Endothelial cell of umbilical vein (primary cell): ENCODE measurements at regions not wholly inside any gene's neighbourhood (a gene's known extent, or its start where the extent isn't known, plus 50 kb on each side); places are given as distances from the start of the nearest gene placed in this dataset.

Source experiments
- BruUV-seq: library from RNA; stranded (reverse); fragments of 400-500 nt; replicated peaks from 2 replicates; lab custom pipeline; 2021; lab: Mats Ljungman, UMichigan
- CTCF ChIA-PET: fragments of 300-600, 350-600 bp; sonication (Branson Sonifier 250); formaldehyde crosslinking; loops from one replicate; lab custom pipeline; 2021; ENCODE audit warnings: antibody characterized with exemption, inconsistent platforms; lab: Charles Lee
- POLR2A ChIA-PET: fragments of 300-600, 350-600 bp; sonication (Branson Sonifier 250); formaldehyde crosslinking; loops from one replicate; lab custom pipeline; 2021; ENCODE audit warnings: antibody characterized with exemption, inconsistent platforms; lab: Charles Lee
- DNase-seq: peaks from one replicate; pipeline ENCODE4 v3.0.0-alpha.2; 2011; ENCODE audit warnings: low read depth, low spot score
- FAIRE-seq: peaks from 2 replicates; lab custom pipeline; 2011; peaks lifted over from hg19 to GRCh38; lab: Jason Lieb, UNC
- H2AFZ ChIP-seq: 2 replicates; pipeline ENCODE4 v1.6.0; 2012; ENCODE audit warnings: low read depth, low read length, control low read depth, inconsistent platforms
- H3K27ac ChIP-seq: 2 replicates; pipeline ENCODE4 v1.5.1; 2011; ENCODE audit warnings: low read depth, mild to moderate bottlenecking, control low read depth, low read length, moderate library complexity; ENCODE audit not compliant: insufficient read depth
- H3K27me3 ChIP-seq, 2 experiments: 2 replicates each; pipeline versions ENCODE4 v1.6.0 to v1.6.1; 2011; ENCODE audit warnings: low read length in 2 of 2, mixed read lengths in 1 of 2; ENCODE audit not compliant: control insufficient read depth in 2 of 2, insufficient read depth in 2 of 2
- H3K36me3 ChIP-seq, 2 experiments: 2 replicates in 1 of 2; 3 replicates in 1 of 2; pipeline ENCODE4 v1.5.1; 2011; ENCODE audit warnings: low read length in 2 of 2, mild to moderate bottlenecking in 1 of 2, moderate library complexity in 1 of 2; ENCODE audit not compliant: control insufficient read depth in 2 of 2, insufficient read depth in 2 of 2; ENCODE audit errors: extremely low read depth in 1 of 2
- H3K4me1 ChIP-seq: 3 replicates; pipeline ENCODE4 v1.5.1; 2011; ENCODE audit warnings: mild to moderate bottlenecking, low read length; ENCODE audit not compliant: control insufficient read depth, insufficient read depth; ENCODE audit errors: extremely low read depth
- H3K4me2 ChIP-seq: 2 replicates; pipeline ENCODE4 v1.6.1; 2011; ENCODE audit warnings: low read length, control low read depth, mixed read lengths; ENCODE audit not compliant: insufficient read depth
- H3K4me3 ChIP-seq, 3 experiments: fragments of 200-600 bp in 1 of 3; sonication (generic), shearing (Covaris generic) in 1 of 3; replicated peaks in 1 of 3; 2 replicates each; pipeline ENCODE4 v1.5.1; 2011 to 2016; ENCODE audit warnings: control low read depth in 3 of 3, low read length in 3 of 3, mild to moderate bottlenecking in 2 of 3, inconsistent platforms in 1 of 3, low read depth in 1 of 3, moderate library complexity in 1 of 3; ENCODE audit not compliant: insufficient read depth in 1 of 3
- H3K79me2 ChIP-seq: 2 replicates; pipeline ENCODE4 v1.6.0; 2012; ENCODE audit warnings: low read length, inconsistent platforms; ENCODE audit not compliant: control insufficient read depth, insufficient read depth
- H3K9ac ChIP-seq: replicated peaks from 2 replicates; pipeline ENCODE3; 2011; ENCODE audit warnings: low read length, control low read depth; ENCODE audit not compliant: insufficient read depth; ENCODE audit errors: extremely low read depth
- H3K9me1 ChIP-seq: replicated peaks from 3 replicates; pipeline ENCODE4 v1.6.0; 2011; ENCODE audit warnings: mild to moderate bottlenecking, low read length; ENCODE audit not compliant: control insufficient read depth, insufficient read depth; ENCODE audit errors: extremely low read depth
- H3K9me3 ChIP-seq: replicated peaks from 2 replicates; pipeline ENCODE4 v1.5.1; 2012; ENCODE audit warnings: low read length, inconsistent platforms; ENCODE audit not compliant: control insufficient read depth, insufficient read depth
- H4K20me1 ChIP-seq: replicated peaks from 2 replicates; pipeline ENCODE3; 2011; ENCODE audit warnings: mild to moderate bottlenecking, low read length; ENCODE audit not compliant: control insufficient read depth, insufficient read depth; ENCODE audit errors: extremely low read depth
- EZH2 ChIP-seq: IDR thresholded peaks from 2 replicates; pipeline ENCODE4 v1.6.1; 2012; ENCODE audit warnings: borderline replicate concordance, low read depth, mild to moderate bottlenecking, moderate library complexity, low read length, inconsistent platforms; ENCODE audit not compliant: severe bottlenecking
- FOS ChIP-seq: IDR thresholded peaks from 2 replicates; pipeline ENCODE4 v1.6.1; 2011; ENCODE audit warnings: mild to moderate bottlenecking, low read length, moderate library complexity, borderline replicate concordance; ENCODE audit not compliant: insufficient read depth
- JUN ChIP-seq: IDR thresholded peaks from 2 replicates; pipeline ENCODE4 v1.6.1; 2011; ENCODE audit warnings: borderline replicate concordance, low read depth; ENCODE audit not compliant: insufficient read length, insufficient read depth
- MYC ChIP-seq: IDR thresholded peaks from one replicate; pipeline ENCODE4 v1.6.1; 2011; ENCODE audit warnings: mild to moderate bottlenecking, low read depth, low read length
- POLR2A ChIP-seq: IDR thresholded peaks from 2 replicates; pipeline ENCODE4 v1.6.1; 2012; ENCODE audit warnings: low read depth, mild to moderate bottlenecking, control low read depth, low read length
- POLR2AphosphoS5 ChIP-seq: IDR thresholded peaks from 2 replicates; pipeline ENCODE4 v1.6.1; 2012; ENCODE audit warnings: low read depth, mild to moderate bottlenecking, control low read depth, low read length, moderate library complexity; ENCODE audit not compliant: insufficient read depth
- dilution Hi-C: fragments of 300-500 bp; cut with MboI; formaldehyde crosslinking; loops from one replicate; pipeline ENCODE4 v1.15.0; 2019; ENCODE audit warnings: low sequenced_read_pairs; ENCODE audit not compliant: extremely low pct_ligation_motif_present
- intact Hi-C: fragments of 100-400 bp; cut with micrococcal nuclease; formaldehyde crosslinking; loops from one replicate; pipeline ENCODE4 v1.10.0; 2022
- TF ChIP-seq, protein P1 (sequence below): IDR thresholded peaks from 2 replicates; pipeline ENCODE4 v1.6.1; 2011; ENCODE audit not compliant: insufficient read depth, insufficient read length
- TF ChIP-seq, protein P2 (sequence below), 2 donors: IDR thresholded peaks; 1 replicate in 1 of 2; 2 replicates in 1 of 2; pipeline ENCODE4 v1.5.1; 2011; ENCODE audit warnings: low read length in 2 of 2, mild to moderate bottlenecking in 2 of 2, moderate library complexity in 2 of 2, control low read depth in 1 of 2, inconsistent platforms in 1 of 2, low read depth in 1 of 2; ENCODE audit not compliant: insufficient read depth in 1 of 2; ENCODE audit errors: extremely low read depth in 1 of 2

DNA sequence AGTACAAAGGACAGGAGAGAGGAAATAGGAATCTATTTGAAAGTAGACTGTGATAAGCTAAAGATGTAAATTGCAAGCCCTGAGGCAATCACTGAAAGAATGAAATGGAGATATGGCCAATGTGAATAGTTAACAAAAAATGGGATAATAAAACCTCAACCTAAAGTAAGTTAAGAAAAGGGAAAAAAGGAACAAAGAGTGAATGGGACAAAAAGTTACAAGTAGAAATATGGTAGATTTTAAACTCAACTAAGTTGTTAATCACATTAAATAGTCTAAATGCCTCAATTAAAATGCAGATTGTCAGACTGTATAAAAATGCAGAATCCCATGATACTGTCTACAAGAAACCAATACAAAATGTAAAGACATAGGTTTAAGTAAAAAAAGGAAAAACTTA lies 165.2 kb upstream of the RBMS1 start:
- DNase-seq (no peak), FAIRE-seq (no peak)
- dilution Hi-C loops (no loop called here), intact Hi-C loops (no loop called here)
- ChIA-PET POLR2A (no interaction called here), CTCF (no interaction called here)
- Histone ChIP-seq H3K36me3 (no peaks in the 10 kb centered on the region), H3K4me1 (no peaks in the 10 kb centered on the region), H3K27me3 (no peaks in the 10 kb centered on the region), H3K9ac (no peak overlapping the region), H3K4me2 (no peak overlapping the region), H3K27ac (no peak overlapping the region), H4K20me1 (no peaks in the 10 kb centered on the region), H3K4me3 (no peak overlapping the region), H3K9me1 (no peaks in the 10 kb centered on the region), H3K9me3 (no peaks in the 10 kb centered on the region), H3K79me2 (no peaks in the 10 kb centered on the region), H2AFZ (no peak overlapping the region)
- no TSS peak for BruUV-seq
- TF ChIP-seq POLR2AphosphoS5 (no peak), POLR2A (no peak), JUN (no peak), FOS (no peak), EZH2 (no peak), MYC (no peak)
- TF ChIP-seq, protein P1, sequence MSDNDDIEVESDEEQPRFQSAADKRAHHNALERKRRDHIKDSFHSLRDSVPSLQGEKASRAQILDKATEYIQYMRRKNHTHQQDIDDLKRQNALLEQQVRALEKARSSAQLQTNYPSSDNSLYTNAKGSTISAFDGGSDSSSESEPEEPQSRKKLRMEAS: no peak
- TF ChIP-seq, protein P2, sequence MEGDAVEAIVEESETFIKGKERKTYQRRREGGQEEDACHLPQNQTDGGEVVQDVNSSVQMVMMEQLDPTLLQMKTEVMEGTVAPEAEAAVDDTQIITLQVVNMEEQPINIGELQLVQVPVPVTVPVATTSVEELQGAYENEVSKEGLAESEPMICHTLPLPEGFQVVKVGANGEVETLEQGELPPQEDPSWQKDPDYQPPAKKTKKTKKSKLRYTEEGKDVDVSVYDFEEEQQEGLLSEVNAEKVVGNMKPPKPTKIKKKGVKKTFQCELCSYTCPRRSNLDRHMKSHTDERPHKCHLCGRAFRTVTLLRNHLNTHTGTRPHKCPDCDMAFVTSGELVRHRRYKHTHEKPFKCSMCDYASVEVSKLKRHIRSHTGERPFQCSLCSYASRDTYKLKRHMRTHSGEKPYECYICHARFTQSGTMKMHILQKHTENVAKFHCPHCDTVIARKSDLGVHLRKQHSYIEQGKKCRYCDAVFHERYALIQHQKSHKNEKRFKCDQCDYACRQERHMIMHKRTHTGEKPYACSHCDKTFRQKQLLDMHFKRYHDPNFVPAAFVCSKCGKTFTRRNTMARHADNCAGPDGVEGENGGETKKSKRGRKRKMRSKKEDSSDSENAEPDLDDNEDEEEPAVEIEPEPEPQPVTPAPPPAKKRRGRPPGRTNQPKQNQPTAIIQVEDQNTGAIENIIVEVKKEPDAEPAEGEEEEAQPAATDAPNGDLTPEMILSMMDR (IDR thresholded peaks at IDR 0.05; ENCODE audit: extremely low read depth in 1 of 2, insufficient read depth in 1 of 2, low read depth in 1 of 2, low read length in 2 of 2): no peak
